ENCODE measurements at regions not wholly inside any gene's neighbourhood (a gene's known extent, or its start where the extent isn't known, plus 50 kb on each side); places are given as distances from the start of the nearest gene placed in this dataset.
"Not testable (repeated sequence)": the region's sequence is repeated elsewhere in the genome, so short reads cannot be mapped to it uniquely, and the experiment has no call there.

DNA sequence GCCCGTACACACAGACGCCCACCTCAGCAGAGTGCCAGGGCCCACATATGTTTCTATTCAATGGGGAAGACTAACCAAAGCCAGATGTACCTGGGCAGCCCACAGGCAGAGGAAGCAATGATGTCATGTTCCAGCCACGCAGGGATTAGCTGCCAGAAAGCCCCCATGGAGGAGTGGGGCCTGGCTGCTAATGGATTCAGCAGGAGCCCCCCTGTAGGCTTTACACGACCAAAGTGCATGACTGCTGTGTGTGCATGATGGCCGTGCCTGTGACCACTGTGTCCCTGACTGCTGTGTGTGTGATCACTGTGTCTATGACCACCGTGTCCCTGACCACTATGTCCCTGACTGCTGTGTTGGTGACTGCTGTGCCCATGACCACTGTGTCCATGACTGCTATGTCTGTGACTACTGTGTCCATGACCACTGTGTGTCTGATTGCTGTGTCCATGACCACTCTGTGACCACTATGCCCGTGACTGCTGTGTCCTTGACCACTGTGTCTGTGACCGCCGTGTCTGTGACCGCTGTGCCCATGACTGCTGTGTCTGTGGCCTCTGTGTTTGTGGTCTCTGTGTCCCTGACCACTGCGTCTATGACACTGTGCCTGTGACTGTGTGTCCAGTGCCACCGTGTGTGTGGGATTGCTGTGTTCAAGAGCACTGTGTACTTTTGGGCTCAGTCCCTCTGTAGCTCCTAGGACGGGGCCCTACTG lies 409.3 kb downstream of the RPS24 start:
- no peaks in the 10 kb centered on the region for H3K9me3 Mint-ChIP-seq
- H3K4me1 Mint-ChIP-seq (ENCODE audit: low read depth) = no peaks in the 10 kb centered on the region
- ATAC-seq (replicated peaks in 1 of 2) = no peak
- no peaks in the 10 kb centered on the region for H3K36me3 Mint-ChIP-seq (ENCODE audit: insufficient read depth in 2 of 2)
- no peak for DNase-seq
- H3K4me3 Mint-ChIP-seq = no peak overlapping the region
- H3K27ac Mint-ChIP-seq = no peak overlapping the region
- no peaks in the 10 kb centered on the region for H3K27me3 Mint-ChIP-seq (ENCODE audit: low read depth)

DNA sequence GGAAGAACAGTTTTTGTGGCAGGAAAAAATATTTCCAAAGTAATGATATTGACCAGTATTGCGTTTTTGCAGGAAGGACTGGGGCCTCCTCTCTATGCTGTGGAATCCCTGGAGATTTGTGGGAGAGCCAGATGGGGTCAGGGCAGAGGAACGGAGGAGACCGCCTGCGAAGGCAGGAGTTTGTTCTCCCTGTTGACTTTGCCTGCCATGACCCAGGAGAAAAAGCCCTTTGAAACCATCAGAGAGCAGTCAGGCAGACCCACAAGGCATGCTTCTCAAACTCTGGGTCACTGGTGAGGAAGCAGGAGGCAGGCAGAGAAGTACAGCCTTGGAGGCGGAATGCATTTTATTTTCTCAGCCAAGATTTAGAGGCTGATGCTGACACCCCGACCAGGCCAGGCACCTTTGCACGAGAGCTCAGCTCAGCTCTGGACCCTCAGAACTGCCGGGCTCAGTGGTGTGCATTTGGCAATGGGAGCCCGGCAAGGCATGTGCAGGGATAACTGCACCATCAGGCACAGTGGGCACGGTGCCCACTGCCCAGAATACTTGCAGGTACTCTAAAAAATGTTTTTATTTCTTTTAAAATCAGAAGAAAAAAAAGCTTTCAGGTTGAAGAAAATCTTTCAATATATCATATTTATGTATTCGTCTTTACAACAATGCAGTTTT lies 410.4 kb downstream of the RPS24 start:
- no peaks in the 10 kb centered on the region for H3K36me3 Mint-ChIP-seq (ENCODE audit: insufficient read depth in 2 of 2)
- no peaks in the 10 kb centered on the region for H3K4me1 Mint-ChIP-seq (ENCODE audit: low read depth)
- no peak for DNase-seq
- ATAC-seq (replicated peaks in 1 of 2) = no peak
- H3K27ac Mint-ChIP-seq = no peak overlapping the region
- no peaks in the 10 kb centered on the region for H3K9me3 Mint-ChIP-seq
- H3K27me3 Mint-ChIP-seq (ENCODE audit: low read depth) = no peaks in the 10 kb centered on the region
- H3K4me3 Mint-ChIP-seq = no peak overlapping the region

- H3K4me1 Mint-ChIP-seq (ENCODE audit: low read depth); H3K36me3 Mint-ChIP-seq (ENCODE audit: insufficient read depth in 2 of 2); ATAC-seq (replicated peaks in 1 of 2); H3K4me3 Mint-ChIP-seq; H3K27ac Mint-ChIP-seq; H3K9me3 Mint-ChIP-seq; H3K27me3 Mint-ChIP-seq (ENCODE audit: low read depth); DNase-seq: not testable (repeated sequence)
These were observed 411.1 kb downstream of the RPS24 start for GRCh38 chr10:78444741-78445140.

DNA sequence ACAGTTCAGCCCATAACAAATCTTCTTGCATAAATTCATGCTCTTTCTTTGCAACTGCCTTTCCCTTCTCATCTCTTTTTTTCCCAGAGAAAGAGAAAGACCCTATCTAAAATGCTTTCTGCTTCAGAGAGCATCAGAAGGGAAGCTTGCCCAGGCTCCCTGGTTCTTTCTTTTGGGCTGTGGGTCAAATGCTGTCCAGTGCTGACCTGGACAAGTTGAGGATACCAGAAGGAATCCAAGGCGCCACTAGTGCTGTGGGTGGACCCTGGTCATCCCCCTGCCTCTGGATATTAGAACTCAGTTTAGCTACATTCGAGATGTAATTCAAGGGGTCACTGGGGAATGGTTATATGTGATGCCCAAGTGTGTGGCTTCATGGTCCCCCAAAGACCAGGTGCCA lies 411.6 kb downstream of the RPS24 start:
- ATAC-seq (replicated peaks in 1 of 2) = no peak
- Mint-ChIP-seq H3K4me3 (no peak overlapping the region), H3K27me3 (ENCODE audit: low read depth) (no peaks in the 10 kb centered on the region), H3K4me1 (ENCODE audit: low read depth) (no peaks in the 10 kb centered on the region), H3K36me3 (ENCODE audit: insufficient read depth in 2 of 2) (no peaks in the 10 kb centered on the region), H3K27ac (no peak overlapping the region), H3K9me3 (no peaks in the 10 kb centered on the region)
- no peak for DNase-seq

GRCh38 chr10:78448470-78448869 lies 414.8 kb downstream of the RPS24 start:
- Mint-ChIP-seq H3K4me3 (no peak overlapping the region), H3K4me1 (ENCODE audit: low read depth) (no peaks in the 10 kb centered on the region), H3K36me3 (ENCODE audit: insufficient read depth in 2 of 2) (no peaks in the 10 kb centered on the region), H3K27ac (no peak overlapping the region), H3K9me3 (no peaks in the 10 kb centered on the region), H3K27me3 (ENCODE audit: low read depth) (no peaks in the 10 kb centered on the region)
- ATAC-seq (replicated peaks in 1 of 2) = no peak
- no peak for DNase-seq

GRCh38 chr10:78448994-78449418 lies 415.3 kb downstream of the RPS24 start:
- Mint-ChIP-seq H3K9me3 (no peaks in the 10 kb centered on the region), H3K27ac (no peak overlapping the region), H3K4me1 (ENCODE audit: low read depth) (no peaks in the 10 kb centered on the region), H3K36me3 (ENCODE audit: insufficient read depth in 2 of 2) (no peaks in the 10 kb centered on the region), H3K4me3 (no peak overlapping the region), H3K27me3 (ENCODE audit: low read depth) (no peaks in the 10 kb centered on the region)
- ATAC-seq (replicated peaks in 1 of 2) (no peak), DNase-seq (no peak)

DNA sequence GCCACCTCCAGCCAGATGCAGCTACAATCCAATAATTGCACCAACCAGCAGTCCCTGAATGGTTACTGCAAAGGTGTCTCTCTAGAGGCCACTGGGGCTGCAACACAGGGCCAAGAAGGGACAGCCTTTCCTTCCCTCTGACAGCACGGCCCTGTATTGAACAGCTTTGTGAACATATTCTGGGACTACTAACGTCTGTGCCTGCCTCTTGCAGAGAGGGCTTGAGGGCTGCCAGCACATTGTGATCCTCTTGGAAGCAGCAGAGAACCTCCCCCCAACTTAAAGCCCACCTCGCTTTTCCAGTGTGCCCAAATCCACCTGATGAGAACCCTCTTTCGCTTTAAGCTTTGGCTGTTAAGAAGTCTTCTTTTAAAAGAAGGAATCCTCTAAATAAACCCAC lies 415.9 kb downstream of the RPS24 start:
- ATAC-seq (replicated peaks in 1 of 2) (no peak), DNase-seq (no peak)
- Mint-ChIP-seq H3K9me3 (no peaks in the 10 kb centered on the region), H3K27ac (no peak overlapping the region), H3K27me3 (ENCODE audit: low read depth) (no peaks in the 10 kb centered on the region), H3K4me1 (ENCODE audit: low read depth) (no peaks in the 10 kb centered on the region), H3K36me3 (ENCODE audit: insufficient read depth in 2 of 2) (no peaks in the 10 kb centered on the region), H3K4me3 (no peak overlapping the region)

- no peak overlapping the region for H3K4me3 Mint-ChIP-seq
- no peaks in the 10 kb centered on the region for H3K4me1 Mint-ChIP-seq (ENCODE audit: low read depth)
- DNase-seq (no peak), ATAC-seq (replicated peaks in 1 of 2) (no peak)
- H3K27me3 Mint-ChIP-seq (ENCODE audit: low read depth) = no peaks in the 10 kb centered on the region
- no peaks in the 10 kb centered on the region for H3K9me3 Mint-ChIP-seq
- H3K27ac Mint-ChIP-seq = no peak overlapping the region
- no peaks in the 10 kb centered on the region for H3K36me3 Mint-ChIP-seq (ENCODE audit: insufficient read depth in 2 of 2)
These were observed 416.6 kb downstream of the RPS24 start for GRCh38 chr10:78450239-78450638.

DNA sequence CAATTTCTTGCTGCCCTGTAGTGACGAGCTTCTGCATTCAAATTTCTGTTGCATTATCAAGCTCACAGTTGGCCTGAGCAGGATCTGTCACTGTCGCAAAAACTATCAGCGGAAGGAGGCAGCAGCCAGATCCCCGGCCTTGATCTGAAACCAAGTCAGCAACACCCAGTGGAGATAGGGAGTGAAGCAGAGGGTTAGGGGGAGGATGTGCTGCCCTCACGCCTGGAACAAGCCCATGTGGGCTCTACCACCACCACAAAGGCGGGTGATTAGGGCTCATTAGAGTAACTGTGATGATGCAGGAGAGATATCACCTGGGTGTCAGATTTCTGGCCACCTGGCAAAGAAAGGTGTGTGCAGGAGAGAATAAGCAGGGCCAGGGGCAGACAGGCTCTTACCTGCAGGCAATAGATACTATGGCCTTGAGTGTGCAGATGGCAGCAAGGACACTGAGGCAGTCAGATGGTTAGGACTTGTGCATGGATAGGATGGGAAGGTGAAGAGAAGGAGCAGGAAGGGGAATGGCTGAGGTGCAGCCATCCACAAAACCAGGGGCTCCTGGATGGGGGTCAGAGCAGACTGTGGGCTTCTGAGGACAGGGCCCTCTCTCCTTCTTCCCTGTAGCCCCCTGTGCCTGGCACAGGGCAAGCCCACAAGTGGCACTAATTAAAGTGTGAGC lies 417.3 kb downstream of the RPS24 start:
- no peak overlapping the region for H3K4me3 Mint-ChIP-seq
- no peaks in the 10 kb centered on the region for H3K27me3 Mint-ChIP-seq (ENCODE audit: low read depth)
- H3K36me3 Mint-ChIP-seq (ENCODE audit: insufficient read depth in 2 of 2) = no peaks in the 10 kb centered on the region
- H3K27ac Mint-ChIP-seq = no peak overlapping the region
- H3K4me1 Mint-ChIP-seq (ENCODE audit: low read depth) = no peaks in the 10 kb centered on the region
- DNase-seq (no peak), ATAC-seq (replicated peaks in 1 of 2) (no peak)
- H3K9me3 Mint-ChIP-seq = no peaks in the 10 kb centered on the region

- Mint-ChIP-seq H3K27me3 (ENCODE audit: low read depth) (no peaks in the 10 kb centered on the region), H3K27ac (no peak overlapping the region), H3K36me3 (ENCODE audit: insufficient read depth in 2 of 2) (no peaks in the 10 kb centered on the region), H3K9me3 (no peaks in the 10 kb centered on the region), H3K4me1 (ENCODE audit: low read depth) (no peaks in the 10 kb centered on the region), H3K4me3 (no peak overlapping the region)
- ATAC-seq (replicated peaks in 1 of 2) (no peak), DNase-seq (no peak)
These were observed 417.9 kb downstream of the RPS24 start for GRCh38 chr10:78451592-78451991.

DNA sequence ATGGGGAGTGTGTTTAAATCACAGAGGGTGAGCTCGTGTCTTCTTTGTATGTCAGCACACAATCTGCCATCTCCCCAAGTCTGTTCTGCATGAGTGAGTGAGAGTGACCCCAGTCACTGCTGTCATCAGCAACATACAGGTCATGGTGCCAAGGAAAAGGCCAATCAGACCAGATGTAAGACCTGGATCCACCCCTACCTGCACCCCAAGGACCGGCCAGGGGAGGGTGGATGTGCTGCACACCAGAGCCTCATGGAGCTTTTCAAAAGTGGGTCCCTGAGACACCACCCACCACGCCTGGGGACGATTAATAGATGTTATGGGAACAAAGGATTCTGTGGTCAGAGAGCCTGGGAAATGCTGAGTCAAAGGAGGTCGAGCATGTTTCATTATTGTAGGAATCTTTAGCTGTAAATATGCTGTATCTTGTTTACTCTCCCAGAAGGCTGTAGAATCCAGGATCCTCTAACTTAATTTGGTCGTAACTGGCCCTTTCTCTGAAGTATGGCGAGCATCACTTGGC lies 420.5 kb downstream of the RPS24 start:
- ATAC-seq (replicated peaks in 1 of 2) (no peak), DNase-seq (no peak)
- no peaks in the 10 kb centered on the region for H3K4me1 Mint-ChIP-seq (ENCODE audit: low read depth)
- no peak overlapping the region for H3K27ac Mint-ChIP-seq
- H3K27me3 Mint-ChIP-seq (ENCODE audit: low read depth) = no peaks in the 10 kb centered on the region
- no peaks in the 10 kb centered on the region for H3K9me3 Mint-ChIP-seq
- no peaks in the 10 kb centered on the region for H3K36me3 Mint-ChIP-seq (ENCODE audit: insufficient read depth in 2 of 2)
- H3K4me3 Mint-ChIP-seq = no peak overlapping the region

- ATAC-seq (replicated peaks in 1 of 2) = no peak
- H3K9me3 Mint-ChIP-seq = no peaks in the 10 kb centered on the region
- H3K4me1 Mint-ChIP-seq (ENCODE audit: low read depth) = no peaks in the 10 kb centered on the region
- no peak overlapping the region for H3K4me3 Mint-ChIP-seq
- H3K36me3 Mint-ChIP-seq (ENCODE audit: insufficient read depth in 2 of 2) = no peaks in the 10 kb centered on the region
- no peak for DNase-seq
- H3K27me3 Mint-ChIP-seq (ENCODE audit: low read depth) = no peaks in the 10 kb centered on the region
- H3K27ac Mint-ChIP-seq = no peak overlapping the region
These were observed 421.6 kb downstream of the RPS24 start for GRCh38 chr10:78455236-78455635.

DNA sequence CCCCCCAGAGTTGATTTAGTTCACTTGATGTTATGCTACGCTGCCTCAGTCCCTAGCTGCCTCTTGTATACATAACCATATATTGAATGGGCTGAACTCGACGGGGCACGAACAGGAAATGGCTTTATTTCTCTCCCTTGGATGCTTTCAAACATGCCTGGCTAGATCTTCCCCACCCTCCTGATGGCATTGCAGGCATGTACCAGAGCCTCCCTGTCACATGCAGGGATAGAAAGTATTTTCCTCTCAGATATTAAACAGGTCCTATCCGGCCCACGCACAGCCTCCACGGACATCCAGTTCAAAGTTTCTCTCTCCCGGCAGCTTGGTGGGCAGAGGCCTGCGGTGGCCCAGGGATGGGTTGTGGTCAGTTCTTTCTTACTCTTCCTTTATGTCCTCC lies 422.1 kb downstream of the RPS24 start:
- no peak overlapping the region for H3K27ac Mint-ChIP-seq
- H3K4me1 Mint-ChIP-seq (ENCODE audit: low read depth) = no peaks in the 10 kb centered on the region
- ATAC-seq (replicated peaks in 1 of 2) (no peak), DNase-seq (no peak)
- no peaks in the 10 kb centered on the region for H3K9me3 Mint-ChIP-seq
- no peaks in the 10 kb centered on the region for H3K36me3 Mint-ChIP-seq (ENCODE audit: insufficient read depth in 2 of 2)
- H3K4me3 Mint-ChIP-seq = no peak overlapping the region
- no peaks in the 10 kb centered on the region for H3K27me3 Mint-ChIP-seq (ENCODE audit: low read depth)

All from activated T-cell treated with anti-CD3 and anti-CD28 coated beads, Interleukin-2, amount 50 U/mL, for 72 hours (primary cell).